DND-41 (cell line): ENCODE measurements at regions not wholly inside any gene's neighbourhood (a gene's known extent, or its start where the extent isn't known, plus 50 kb on each side); places are given as distances from the start of the nearest gene placed in this dataset.

Source experiments
- EZH2 ChIP-seq: IDR thresholded peaks from 3 replicates; pipeline ENCODE4 v1.6.1; 2012; ENCODE audit warnings: borderline replicate concordance, low read depth, mild to moderate bottlenecking, moderate library complexity, low read length, inconsistent platforms; ENCODE audit not compliant: severe bottlenecking
- TF ChIP-seq, protein P1 (sequence below): IDR thresholded peaks from 2 replicates; pipeline ENCODE4 v1.5.1; 2012; ENCODE audit warnings: borderline replicate concordance, low read length, moderate library complexity, mild to moderate bottlenecking; ENCODE audit not compliant: poor library complexity, severe bottlenecking; ENCODE audit errors: extremely low read depth

DNA sequence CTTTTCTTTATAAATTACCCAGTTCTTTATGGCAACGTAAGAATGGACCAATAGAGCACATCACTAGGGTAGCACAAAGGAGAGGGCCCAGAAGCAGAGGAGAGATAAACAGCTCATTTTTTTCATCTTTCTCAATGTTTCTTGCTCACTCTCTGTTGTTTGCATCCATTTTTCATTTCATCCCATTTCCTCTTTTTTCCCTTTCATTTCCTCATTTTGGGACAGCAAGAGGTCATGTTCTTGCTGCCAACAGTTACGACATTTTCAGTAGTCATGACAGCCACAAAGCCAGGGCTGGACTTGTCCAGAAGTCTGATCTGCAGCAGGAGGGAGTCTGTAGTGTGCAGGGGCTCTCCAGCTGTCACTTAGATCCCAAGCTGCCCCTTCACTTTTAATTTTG is 52.7 kb upstream of the CYP1B1 start:
- no peak for TF ChIP-seq EZH2
- TF ChIP-seq, protein P1, sequence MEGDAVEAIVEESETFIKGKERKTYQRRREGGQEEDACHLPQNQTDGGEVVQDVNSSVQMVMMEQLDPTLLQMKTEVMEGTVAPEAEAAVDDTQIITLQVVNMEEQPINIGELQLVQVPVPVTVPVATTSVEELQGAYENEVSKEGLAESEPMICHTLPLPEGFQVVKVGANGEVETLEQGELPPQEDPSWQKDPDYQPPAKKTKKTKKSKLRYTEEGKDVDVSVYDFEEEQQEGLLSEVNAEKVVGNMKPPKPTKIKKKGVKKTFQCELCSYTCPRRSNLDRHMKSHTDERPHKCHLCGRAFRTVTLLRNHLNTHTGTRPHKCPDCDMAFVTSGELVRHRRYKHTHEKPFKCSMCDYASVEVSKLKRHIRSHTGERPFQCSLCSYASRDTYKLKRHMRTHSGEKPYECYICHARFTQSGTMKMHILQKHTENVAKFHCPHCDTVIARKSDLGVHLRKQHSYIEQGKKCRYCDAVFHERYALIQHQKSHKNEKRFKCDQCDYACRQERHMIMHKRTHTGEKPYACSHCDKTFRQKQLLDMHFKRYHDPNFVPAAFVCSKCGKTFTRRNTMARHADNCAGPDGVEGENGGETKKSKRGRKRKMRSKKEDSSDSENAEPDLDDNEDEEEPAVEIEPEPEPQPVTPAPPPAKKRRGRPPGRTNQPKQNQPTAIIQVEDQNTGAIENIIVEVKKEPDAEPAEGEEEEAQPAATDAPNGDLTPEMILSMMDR: no peak
